ENCODE measurements at regions not wholly inside any gene's neighbourhood (a gene's known extent, or its start where the extent isn't known, plus 50 kb on each side); places are given as distances from the start of the nearest gene placed in this dataset.

DNA sequence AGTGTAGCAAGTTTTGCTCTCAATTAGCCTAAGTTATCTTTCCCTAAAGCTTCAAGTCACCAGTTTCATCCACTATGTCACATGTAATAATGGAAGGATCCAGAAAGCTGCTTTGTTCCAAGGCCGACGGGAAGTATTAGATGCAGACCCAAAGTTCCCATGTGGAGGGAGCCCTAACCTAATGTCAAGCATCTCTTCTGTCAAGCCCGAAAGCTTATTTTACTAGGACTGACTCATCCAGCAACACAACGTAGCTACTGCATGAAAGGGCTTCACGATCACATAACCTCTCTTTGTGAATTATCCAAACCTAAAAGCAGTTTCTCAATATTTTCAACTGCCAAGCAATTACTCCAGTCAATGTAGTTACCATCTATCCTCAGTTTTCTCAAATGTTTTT is 133.4 kb downstream of the SLC6A15 start:
- H3K4me3 ChIP-seq = no peak overlapping the region
- DNase-seq = no peak
- no peaks in the 10 kb centered on the region for H3K27me3 ChIP-seq (replicated peaks in 1 of 7)
- WGBS, 5 donors = 77 to 92% (median 87%) methylated on average over 5 of the region's 5 CpGs
- intact Hi-C loops (cut with DNase I; ENCODE audit: low total_unique reads) = no loop called here
- no peaks in the 10 kb centered on the region for H3K4me1 ChIP-seq
- no peak for TF ChIP-seq POLR2A (IDR thresholded peaks at IDR 0.05)
- TF ChIP-seq POLR2AphosphoS5 (IDR thresholded peaks at IDR 0.05) = no peak
- TF ChIP-seq, protein P1, sequence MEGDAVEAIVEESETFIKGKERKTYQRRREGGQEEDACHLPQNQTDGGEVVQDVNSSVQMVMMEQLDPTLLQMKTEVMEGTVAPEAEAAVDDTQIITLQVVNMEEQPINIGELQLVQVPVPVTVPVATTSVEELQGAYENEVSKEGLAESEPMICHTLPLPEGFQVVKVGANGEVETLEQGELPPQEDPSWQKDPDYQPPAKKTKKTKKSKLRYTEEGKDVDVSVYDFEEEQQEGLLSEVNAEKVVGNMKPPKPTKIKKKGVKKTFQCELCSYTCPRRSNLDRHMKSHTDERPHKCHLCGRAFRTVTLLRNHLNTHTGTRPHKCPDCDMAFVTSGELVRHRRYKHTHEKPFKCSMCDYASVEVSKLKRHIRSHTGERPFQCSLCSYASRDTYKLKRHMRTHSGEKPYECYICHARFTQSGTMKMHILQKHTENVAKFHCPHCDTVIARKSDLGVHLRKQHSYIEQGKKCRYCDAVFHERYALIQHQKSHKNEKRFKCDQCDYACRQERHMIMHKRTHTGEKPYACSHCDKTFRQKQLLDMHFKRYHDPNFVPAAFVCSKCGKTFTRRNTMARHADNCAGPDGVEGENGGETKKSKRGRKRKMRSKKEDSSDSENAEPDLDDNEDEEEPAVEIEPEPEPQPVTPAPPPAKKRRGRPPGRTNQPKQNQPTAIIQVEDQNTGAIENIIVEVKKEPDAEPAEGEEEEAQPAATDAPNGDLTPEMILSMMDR (IDR thresholded peaks at IDR 0.05 in 8 of 11, conservative IDR thresholded peaks at IDR 0.05 in 3 of 11) = no peak
- no peak overlapping the region for H3K27ac ChIP-seq
- no peaks in the 10 kb centered on the region for H3K9me3 ChIP-seq
- H3K36me3 ChIP-seq = no peaks in the 10 kb centered on the region

DNA sequence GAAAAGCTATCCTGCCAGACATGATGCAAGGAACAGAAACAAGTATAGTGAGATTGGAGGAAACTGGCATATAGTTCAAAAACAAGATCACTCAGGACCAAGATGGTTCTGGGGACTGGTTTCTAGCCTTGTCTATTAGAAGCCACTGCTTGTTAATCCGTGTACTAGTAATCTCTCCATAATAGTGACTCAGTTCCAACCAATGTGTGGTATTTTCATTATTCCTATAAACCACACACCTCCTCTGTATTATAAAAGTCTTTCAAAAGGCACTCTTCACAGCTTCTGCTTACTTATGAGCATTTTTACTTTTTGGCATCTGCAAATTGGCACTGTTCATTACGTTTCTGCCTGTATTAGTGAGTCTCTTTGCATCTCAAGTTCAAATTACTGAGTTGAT is 140.3 kb downstream of the SLC6A15 start:
- no peak for DNase-seq
- H3K4me3 ChIP-seq = no peak overlapping the region
- H3K36me3 ChIP-seq = no peaks in the 10 kb centered on the region
- H3K4me1 ChIP-seq = no peaks in the 10 kb centered on the region
- no peak overlapping the region for H3K27ac ChIP-seq
- WGBS, 5 donors = 47 to 68% (median 51%) methylated on average over 2 of the region's 2 CpGs
- intact Hi-C loops (cut with DNase I; ENCODE audit: low total_unique reads) = no loop called here
- no peaks in the 10 kb centered on the region for H3K27me3 ChIP-seq (replicated peaks in 1 of 7)
- H3K9me3 ChIP-seq = no peaks in the 10 kb centered on the region
- no peak for TF ChIP-seq POLR2A (IDR thresholded peaks at IDR 0.05)
- no peak for TF ChIP-seq POLR2AphosphoS5 (IDR thresholded peaks at IDR 0.05)
- TF ChIP-seq, protein P1 (IDR thresholded peaks at IDR 0.05 in 8 of 11, conservative IDR thresholded peaks at IDR 0.05 in 3 of 11) = no peak

- no peak overlapping the region for H3K27ac ChIP-seq
- no peaks in the 10 kb centered on the region for H3K9me3 ChIP-seq
- TF ChIP-seq POLR2AphosphoS5 (IDR thresholded peaks at IDR 0.05) (no peak), POLR2A (IDR thresholded peaks at IDR 0.05) (no peak)
- TF ChIP-seq, protein P1 (IDR thresholded peaks at IDR 0.05 in 8 of 11, conservative IDR thresholded peaks at IDR 0.05 in 3 of 11) = no peak
- no peak overlapping the region for H3K4me3 ChIP-seq
- WGBS, 5 donors = 55 to 83% (median 73%) methylated on average over 1 of the region's 1 CpG
- no peaks in the 10 kb centered on the region for H3K27me3 ChIP-seq (replicated peaks in 1 of 7)
- intact Hi-C loops (cut with DNase I; ENCODE audit: low total_unique reads) = no loop called here
- H3K36me3 ChIP-seq = no peaks in the 10 kb centered on the region
- DNase-seq = no peak
- H3K4me1 ChIP-seq = no peaks in the 10 kb centered on the region
Observed at GRCh38 chr12:84767079-84767478, 145.5 kb downstream of the SLC6A15 start.

DNA sequence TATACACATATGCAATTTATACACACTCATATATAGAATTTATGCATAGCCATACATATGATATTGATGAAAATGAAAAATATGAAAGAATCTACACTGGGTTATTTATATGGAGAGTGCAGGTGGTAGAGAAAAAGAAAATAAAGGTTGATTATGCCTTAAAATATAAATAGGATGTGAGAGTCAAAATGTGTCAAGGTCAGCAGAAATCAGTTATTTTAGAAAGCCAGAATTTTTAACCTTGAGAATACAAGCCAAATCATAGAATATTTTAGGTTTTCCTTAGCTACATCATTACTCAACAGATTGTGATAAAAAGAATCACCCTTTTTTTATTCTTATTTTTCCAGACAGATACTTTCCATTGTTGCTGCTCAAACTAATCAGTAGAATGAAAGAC is 146.2 kb downstream of the SLC6A15 start:
- H3K27ac ChIP-seq = no peak overlapping the region
- H3K4me1 ChIP-seq = no peaks in the 10 kb centered on the region
- no peak overlapping the region for H3K4me3 ChIP-seq
- H3K36me3 ChIP-seq = no peaks in the 10 kb centered on the region
- no peak for DNase-seq
- no peaks in the 10 kb centered on the region for H3K9me3 ChIP-seq
- TF ChIP-seq, protein P1 (IDR thresholded peaks at IDR 0.05 in 8 of 11, conservative IDR thresholded peaks at IDR 0.05 in 3 of 11) = no peak
- no peak for TF ChIP-seq POLR2A (IDR thresholded peaks at IDR 0.05)
- no peak for TF ChIP-seq POLR2AphosphoS5 (IDR thresholded peaks at IDR 0.05)
- intact Hi-C loops (cut with DNase I; ENCODE audit: low total_unique reads) = no loop called here
- no peaks in the 10 kb centered on the region for H3K27me3 ChIP-seq (replicated peaks in 1 of 7)

Data from spleen (tissue), 11 donors.